Hepatocyte (in vitro differentiated cells): ENCODE measurements at regions not wholly inside any gene's neighbourhood (a gene's known extent, or its start where the extent isn't known, plus 50 kb on each side); places are given as distances from the start of the nearest gene placed in this dataset.

Experiments used
- EZH2 ChIP-seq: fragments of 200-600 bp; sonication (generic); IDR thresholded peaks from 2 replicates; pipeline ENCODE4 v1.6.1; 2016; ENCODE audit warnings: antibody characterized with exemption, mild to moderate bottlenecking, borderline replicate concordance
- EZH2phosphoT487 ChIP-seq: fragments of 200-600 bp; sonication (generic); IDR thresholded peaks from one replicate; pipeline ENCODE4 v1.6.1; 2018; ENCODE audit warnings: antibody characterized with exemption, mild to moderate bottlenecking, low read depth, moderate library complexity; ENCODE audit not compliant: unreplicated experiment, severe bottlenecking
- TF ChIP-seq, protein P1 (sequence below): fragments of 200-600 bp; sonication (generic); IDR thresholded peaks from 2 replicates; pipeline ENCODE4 v1.5.1; 2016; ENCODE audit warnings: antibody characterized with exemption, mild to moderate bottlenecking; ENCODE audit not compliant: poor library complexity

- TF ChIP-seq, protein P1, sequence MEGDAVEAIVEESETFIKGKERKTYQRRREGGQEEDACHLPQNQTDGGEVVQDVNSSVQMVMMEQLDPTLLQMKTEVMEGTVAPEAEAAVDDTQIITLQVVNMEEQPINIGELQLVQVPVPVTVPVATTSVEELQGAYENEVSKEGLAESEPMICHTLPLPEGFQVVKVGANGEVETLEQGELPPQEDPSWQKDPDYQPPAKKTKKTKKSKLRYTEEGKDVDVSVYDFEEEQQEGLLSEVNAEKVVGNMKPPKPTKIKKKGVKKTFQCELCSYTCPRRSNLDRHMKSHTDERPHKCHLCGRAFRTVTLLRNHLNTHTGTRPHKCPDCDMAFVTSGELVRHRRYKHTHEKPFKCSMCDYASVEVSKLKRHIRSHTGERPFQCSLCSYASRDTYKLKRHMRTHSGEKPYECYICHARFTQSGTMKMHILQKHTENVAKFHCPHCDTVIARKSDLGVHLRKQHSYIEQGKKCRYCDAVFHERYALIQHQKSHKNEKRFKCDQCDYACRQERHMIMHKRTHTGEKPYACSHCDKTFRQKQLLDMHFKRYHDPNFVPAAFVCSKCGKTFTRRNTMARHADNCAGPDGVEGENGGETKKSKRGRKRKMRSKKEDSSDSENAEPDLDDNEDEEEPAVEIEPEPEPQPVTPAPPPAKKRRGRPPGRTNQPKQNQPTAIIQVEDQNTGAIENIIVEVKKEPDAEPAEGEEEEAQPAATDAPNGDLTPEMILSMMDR, result no peak
- TF ChIP-seq EZH2 (no peak), EZH2phosphoT487 (no peak)
These were observed 95.4 kb downstream of the DIPK2A start for GRCh38 chr3:144067059-144067458.
